NCI-H526 treated with DMSO at 0.1 percent for 48 hours (cell line): ENCODE measurements at regions not wholly inside any gene's neighbourhood (a gene's known extent, or its start where the extent isn't known, plus 50 kb on each side); places are given as distances from the start of the nearest gene placed in this dataset.
"Not testable (repeated sequence)": the region's sequence is repeated elsewhere in the genome, so short reads cannot be mapped to it uniquely, and the experiment has no call there.

Experiments
- DNase-seq: peaks from one replicate; lab custom pipeline; 2025; lab: John Stamatoyannopoulos, UW

- DNase-seq = no peak
These were observed 177.4 kb upstream of the RNPC3 start for GRCh38 chr1:103348136-103348535.

DNA sequence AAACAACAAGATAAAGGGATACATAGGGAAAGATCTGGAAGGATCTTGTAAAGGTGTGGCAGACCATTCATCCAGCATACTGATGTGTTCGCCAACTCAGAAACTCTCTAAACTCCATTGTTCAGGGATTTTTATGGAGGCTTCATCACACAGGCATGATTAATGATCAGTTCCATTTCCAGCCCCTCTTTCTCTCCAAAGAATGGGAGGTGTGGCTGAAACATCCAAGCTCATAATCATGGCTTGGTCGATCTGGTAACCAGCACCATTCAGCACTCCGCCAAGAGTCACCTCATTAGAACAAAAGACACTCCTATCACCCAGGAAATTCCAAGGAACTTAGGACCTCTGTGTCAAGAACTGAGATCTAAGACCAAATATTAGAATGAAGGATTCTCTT, 180.6 kb upstream of the RNPC3 start:
- no peak for DNase-seq

DNA sequence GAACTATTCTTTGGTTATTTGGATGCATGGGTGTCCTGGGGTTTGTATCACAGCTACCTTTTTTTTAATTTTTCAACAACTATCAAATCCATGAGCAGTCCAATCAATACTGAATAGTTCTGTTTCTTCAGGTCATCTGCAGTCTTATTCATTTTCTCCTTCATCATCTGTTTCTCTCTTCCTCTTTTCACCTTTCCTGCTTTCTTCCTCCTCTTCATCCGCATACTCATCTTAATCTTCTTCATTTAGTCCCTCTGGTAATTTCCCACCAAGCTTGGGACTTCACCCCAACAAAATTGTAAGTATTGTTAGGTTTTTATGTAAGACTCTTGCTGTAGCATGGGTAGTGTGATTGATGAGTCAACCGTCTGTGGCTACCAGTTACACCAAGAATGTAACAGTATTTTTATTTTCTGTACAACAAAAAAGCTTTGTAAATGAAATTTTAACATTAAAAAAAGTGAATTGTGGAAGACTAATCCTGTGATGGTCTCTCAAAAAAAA, 184.1 kb upstream of the RNPC3 start:
- DNase-seq = no peak

GRCh38 chr1:103337779-103338178, 187.7 kb upstream of the RNPC3 start:
- peak; percentile 32 for DNase-seq

GRCh38 chr1:103336408-103336807, 189.1 kb upstream of the RNPC3 start:
- peak; percentile 100 for DNase-seq

GRCh38 chr1:103333141-103333540, 192.4 kb upstream of the RNPC3 start:
- DNase-seq = peak; percentile 35

DNA sequence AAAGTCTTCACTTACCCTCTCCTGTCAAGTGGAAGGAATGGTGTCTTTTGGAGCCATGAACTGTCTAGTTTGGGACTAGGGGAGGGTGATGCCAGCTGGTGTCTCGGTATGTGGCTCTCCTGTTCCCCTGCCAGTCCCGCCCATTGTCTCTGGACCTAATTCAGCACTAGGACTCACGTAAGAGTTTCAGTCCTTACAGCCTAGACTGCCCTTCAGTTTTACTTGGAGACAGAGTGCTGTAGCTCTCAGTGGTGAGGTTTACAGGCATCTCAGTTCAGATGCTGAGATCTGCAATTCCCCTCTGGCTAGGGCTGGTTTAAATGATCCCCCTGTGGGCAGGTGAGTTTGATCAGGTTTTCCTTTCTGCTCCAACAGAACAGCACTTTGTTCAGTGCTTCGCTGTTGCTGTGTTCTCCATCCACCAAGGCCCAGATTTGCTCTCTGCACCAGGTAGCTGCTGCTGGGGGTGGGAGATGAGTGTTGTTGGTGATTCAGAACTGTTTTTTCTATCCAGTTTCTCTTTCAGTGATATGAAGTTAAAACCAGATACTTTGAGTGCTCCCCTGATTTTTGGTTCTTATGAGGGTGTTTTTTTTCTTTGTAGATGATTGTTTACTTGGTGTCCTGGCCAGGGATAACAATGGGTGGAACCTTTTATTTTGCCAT, 198.3 kb upstream of the RNPC3 start:
- DNase-seq = no peak

DNA sequence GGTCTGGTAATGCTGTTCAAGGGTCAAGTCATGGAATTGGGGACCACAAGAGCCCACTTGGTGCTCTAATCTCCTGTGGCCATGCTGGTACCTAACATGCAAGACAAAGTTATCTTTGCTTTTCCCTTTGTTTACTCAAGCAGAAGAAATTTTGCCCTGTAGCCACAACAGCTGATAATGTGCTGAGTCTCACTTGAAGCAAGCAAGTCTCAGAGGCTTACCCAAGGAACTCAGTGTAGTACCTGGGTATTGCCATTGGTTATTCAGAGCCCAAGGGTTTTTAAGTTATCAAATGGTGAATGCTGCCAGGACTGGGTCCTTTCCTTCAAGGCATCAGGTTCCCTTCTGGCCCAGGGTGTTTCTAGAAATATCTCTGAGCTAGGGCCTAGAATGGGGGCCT, 198.9 kb upstream of the RNPC3 start:
- DNase-seq = no peak

DNA sequence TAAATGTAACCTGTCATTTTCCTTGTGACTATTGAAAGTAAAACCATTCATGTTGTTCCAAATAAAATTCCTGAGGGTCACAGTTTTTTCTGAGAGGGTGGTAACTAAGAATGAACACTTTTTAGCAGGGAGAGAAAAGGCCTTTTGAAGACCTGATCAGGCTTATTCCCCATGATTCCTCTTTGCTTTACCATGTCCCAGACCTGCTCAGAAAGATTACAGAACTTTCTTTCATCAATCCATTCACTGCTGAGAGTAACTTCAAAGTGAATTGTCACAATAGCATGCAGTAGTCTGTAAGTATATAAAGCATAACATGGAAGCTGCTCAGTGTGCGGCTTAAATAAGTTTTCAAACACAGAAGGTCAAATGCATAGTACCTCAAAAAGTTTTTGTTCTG, 201.5 kb upstream of the COL11A1 start:
- no peak for DNase-seq

GRCh38 chr1:103307751-103308150, 199.4 kb upstream of the COL11A1 start:
- no peak for DNase-seq

DNA sequence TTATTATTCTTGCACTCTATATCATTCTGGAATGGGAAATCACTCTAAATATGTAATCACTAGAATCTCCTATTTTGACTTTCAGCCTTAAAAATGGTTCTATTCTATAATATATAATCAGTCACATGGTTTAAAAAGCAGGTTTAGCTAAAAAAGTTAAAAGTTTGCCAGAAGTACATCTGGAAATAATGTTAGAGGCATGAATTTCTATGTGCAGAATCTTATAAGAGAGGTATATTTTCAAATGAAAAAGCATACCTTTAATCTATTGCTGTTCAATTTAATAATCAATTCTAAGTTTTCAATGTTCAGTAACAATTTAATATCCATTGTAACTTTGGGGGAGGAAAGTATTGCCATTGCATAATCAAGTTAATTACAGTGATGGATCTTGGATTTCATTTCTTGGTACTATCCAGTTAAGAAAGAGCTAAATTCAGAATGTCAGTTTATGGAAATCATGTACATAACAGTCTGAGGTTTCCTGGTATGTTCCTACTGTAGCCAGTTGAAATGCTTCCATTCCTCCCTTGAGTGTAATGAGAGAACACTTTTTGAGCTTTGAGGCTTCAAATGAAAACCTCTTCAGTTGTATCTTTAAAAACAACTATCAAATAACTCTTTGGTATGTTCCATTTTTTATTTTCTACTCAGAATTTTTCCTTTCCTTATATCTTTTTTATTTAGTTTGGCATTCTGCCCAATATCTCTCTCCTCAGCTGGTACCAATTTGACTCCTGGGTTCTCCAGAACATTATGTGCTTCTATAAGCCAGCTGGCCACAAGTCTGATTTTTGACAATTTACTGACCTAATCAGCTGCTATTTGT, 175.7 kb upstream of the COL11A1 start:
- DNase-seq = peak; percentile 21

GRCh38 chr1:103283371-103283770, 175.0 kb upstream of the COL11A1 start:
- no peak for DNase-seq

- no peak for DNase-seq
These were observed 167.4 kb upstream of the COL11A1 start for GRCh38 chr1:103275725-103276124.

GRCh38 chr1:103274886-103275285, 166.6 kb upstream of the COL11A1 start:
- DNase-seq = no peak

GRCh38 chr1:103273106-103273505, 164.8 kb upstream of the COL11A1 start:
- no peak for DNase-seq

GRCh38 chr1:103271471-103271870, 163.1 kb upstream of the COL11A1 start:
- DNase-seq = not testable (repeated sequence)

DNA sequence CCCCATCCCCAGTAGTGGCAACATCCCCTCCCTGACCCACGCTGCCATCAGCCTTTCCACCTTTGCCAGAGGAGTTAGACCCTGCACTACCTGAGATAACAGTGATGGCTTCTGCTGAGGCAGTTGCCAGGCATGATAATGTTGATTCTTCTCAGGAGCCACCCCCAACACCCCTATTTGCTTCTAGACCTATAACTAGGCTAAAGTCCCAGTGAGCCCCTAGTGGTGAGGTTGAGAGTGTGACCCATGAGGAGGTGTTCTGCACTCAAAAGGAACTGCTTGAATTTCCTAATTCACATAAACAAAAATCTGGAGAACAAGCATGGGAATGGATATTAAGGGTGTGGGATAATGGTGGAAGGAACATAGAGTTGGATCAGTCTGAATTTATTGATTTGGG, 159.6 kb upstream of the COL11A1 start:
- DNase-seq = no peak

DNA sequence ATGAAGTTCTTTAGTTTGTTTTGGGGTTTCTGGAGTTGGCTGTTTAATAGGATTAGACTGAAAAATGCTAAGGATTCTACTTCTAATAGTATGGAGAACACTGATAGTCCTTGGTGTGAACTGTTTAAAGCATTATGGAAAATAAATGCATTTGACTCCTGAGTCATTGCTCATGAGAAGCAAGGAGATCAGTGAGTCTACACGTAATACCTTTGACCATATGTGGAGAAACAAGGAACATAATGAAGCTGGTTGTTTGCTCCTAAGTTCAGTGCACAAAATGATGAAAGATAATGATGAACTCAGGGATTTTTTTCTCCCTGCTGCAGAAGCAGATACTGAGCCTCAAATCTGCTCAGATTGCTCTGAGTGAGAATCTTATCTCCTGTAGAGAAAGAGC, 158.9 kb upstream of the COL11A1 start:
- no peak for DNase-seq

- DNase-seq = no peak
These were observed 157.7 kb upstream of the COL11A1 start for GRCh38 chr1:103266036-103266435.

GRCh38 chr1:103265551-103265950, 157.2 kb upstream of the COL11A1 start:
- DNase-seq = no peak

- DNase-seq = no peak
These were observed 151.7 kb upstream of the COL11A1 start for GRCh38 chr1:103259982-103260381.

DNA sequence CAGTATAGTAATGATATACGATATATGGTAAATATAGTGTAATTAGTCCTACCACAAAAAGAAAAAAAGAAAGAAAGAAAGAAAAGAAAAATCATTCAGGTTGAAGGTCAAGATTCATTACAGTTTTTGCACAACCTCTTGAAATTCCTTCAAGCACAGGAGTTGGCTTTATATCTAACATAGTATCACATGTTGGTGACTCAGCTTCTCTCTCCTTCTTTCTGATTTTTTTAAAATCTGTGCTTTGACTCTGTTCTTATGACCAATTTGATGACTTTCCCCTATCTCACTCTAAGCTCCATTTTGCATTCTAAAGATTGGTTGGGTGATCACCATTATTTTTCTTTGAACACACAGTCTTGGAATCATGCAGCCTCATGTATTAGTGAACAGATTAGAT, 148.2 kb upstream of the COL11A1 start:
- DNase-seq = no peak

DNA sequence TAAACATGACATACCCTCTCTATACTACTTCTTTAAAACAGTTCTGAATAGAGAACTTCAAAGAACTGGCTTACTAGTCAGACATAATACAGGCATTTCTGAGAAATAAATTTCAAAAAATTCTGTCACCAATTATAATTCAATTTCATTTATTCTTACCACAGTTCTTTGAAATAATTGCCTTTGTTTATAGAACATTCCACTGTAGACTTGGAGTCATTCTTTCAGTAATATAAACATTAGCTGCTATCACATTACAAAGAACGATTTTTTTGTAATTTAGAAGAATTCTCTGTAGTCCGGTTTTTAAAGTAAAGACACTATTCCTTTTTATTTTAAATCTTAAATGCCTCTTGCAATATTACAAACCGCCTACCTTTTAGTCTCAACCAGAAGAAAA, 146.4 kb upstream of the COL11A1 start:
- no peak for DNase-seq
